PC-9 (cell line): ENCODE measurements at regions not wholly inside any gene's neighbourhood (a gene's known extent, or its start where the extent isn't known, plus 50 kb on each side); places are given as distances from the start of the nearest gene placed in this dataset.

ENCODE experiments used
- BruUV-seq: library from RNA; stranded (reverse); fragments of 400-500 nt; replicated peaks from 2 replicates; lab custom pipeline; 2021; lab: Mats Ljungman, UMichigan
- CTCF ChIA-PET: fragments of 300-600 bp; sonication (Branson Sonifier 250); formaldehyde crosslinking; loops from one replicate; lab custom pipeline; 2022; ENCODE audit warnings: antibody characterized with exemption; lab: Charles Lee
- POLR2A ChIA-PET: fragments of 300-600 bp; sonication (Branson Sonifier 250); formaldehyde crosslinking; loops from one replicate; lab custom pipeline; 2022; ENCODE audit warnings: antibody characterized with exemption; ENCODE audit not compliant: unreplicated experiment; lab: Charles Lee
- DNase-seq, 2 experiments: peaks; one replicate each; pipeline versions ENCODE4 v3.0.0 to v3.0.0-alpha.2; 2015 to 2022; ENCODE audit warnings: mixed read lengths in 1 of 2
- H2AFZ ChIP-seq: fragments of 200-600 bp; sonication (generic); 2 replicates; pipeline ENCODE4 v1.8.1; 2017; ENCODE audit warnings: antibody characterized with exemption
- H3F3A ChIP-seq: fragments of 200-600 bp; sonication (generic); 2 replicates; pipeline ENCODE4 v1.8.1; 2017; ENCODE audit warnings: antibody characterized with exemption, mild to moderate bottlenecking, low read depth; ENCODE audit not compliant: insufficient read depth
- H3K27ac ChIP-seq: fragments of 200-600 bp; sonication (generic); 2 replicates; pipeline ENCODE4 v1.6.1; 2016; ENCODE audit warnings: mixed run types
- H3K27me3 ChIP-seq: fragments of 200-600 bp; sonication (generic); 2 replicates; pipeline ENCODE4 v1.6.1; 2016; ENCODE audit warnings: low read depth, mixed run types; ENCODE audit not compliant: insufficient read depth
- H3K36me3 ChIP-seq: fragments of 200-600 bp; sonication (generic); 2 replicates; pipeline ENCODE4 v1.6.1; 2016; ENCODE audit warnings: low read depth, mixed run types
- H3K4me1 ChIP-seq: fragments of 200-600 bp; sonication (generic); replicated peaks from 2 replicates; pipeline ENCODE4 v1.6.1; 2016; ENCODE audit warnings: mixed run types; ENCODE audit not compliant: insufficient read depth
- H3K4me2 ChIP-seq: fragments of 200-600 bp; sonication (generic); 2 replicates; pipeline ENCODE4 v1.6.1; 2017; ENCODE audit warnings: mixed run types
- H3K4me3 ChIP-seq: fragments of 200-600 bp; sonication (generic); 2 replicates; pipeline ENCODE4 v1.6.1; 2016; ENCODE audit warnings: mixed run types
- H3K79me2 ChIP-seq: fragments of 200-600 bp; sonication (generic); 2 replicates; pipeline ENCODE4 v1.6.1; 2017; ENCODE audit warnings: low read depth, mixed run types
- H3K9me2 ChIP-seq: fragments of 200-600 bp; sonication (generic); 2 replicates; pipeline ENCODE4 v1.8.1; 2017; ENCODE audit warnings: mild to moderate bottlenecking; ENCODE audit not compliant: insufficient read depth
- H3K9me3 ChIP-seq: fragments of 200-600 bp; sonication (generic); 2 replicates; pipeline ENCODE4 v1.8.1; 2016; ENCODE audit warnings: low read depth; ENCODE audit not compliant: insufficient read depth
- H4K20me1 ChIP-seq: fragments of 200-600 bp; sonication (generic); 2 replicates; pipeline ENCODE4 v1.8.1; 2017; ENCODE audit not compliant: insufficient read depth
- CTCF ChIP-seq: fragments of 200-600 bp; sonication (generic); conservative IDR thresholded peaks from 2 replicates; pipeline ENCODE4 v1.6.1; 2017; ENCODE audit warnings: mixed run types, antibody characterized with exemption, mild to moderate bottlenecking, moderate library complexity
- EZH2 ChIP-seq: fragments of 200-600 bp; sonication (generic); IDR thresholded peaks from 2 replicates; pipeline ENCODE4 v1.8.0; 2017; ENCODE audit warnings: antibody characterized with exemption, low read depth
- intact Hi-C: fragments of 100-400 bp; cut with micrococcal nuclease; formaldehyde crosslinking; loops from one replicate; pipeline ENCODE4 v1.10.0; 2022; ENCODE audit not compliant: unreplicated experiment

- no peak for TF ChIP-seq EZH2
- no peak for TF ChIP-seq CTCF
- Histone ChIP-seq H2AFZ (no peak overlapping the region), H3K36me3 (no peaks in the 10 kb centered on the region), H3K79me2 (no peaks in the 10 kb centered on the region), H3K4me2 (no peak overlapping the region), H3F3A (no peaks in the 10 kb centered on the region), H3K9me3 (no peaks in the 10 kb centered on the region), H3K27me3 (no peaks in the 10 kb centered on the region), H3K4me3 (no peak overlapping the region), H3K4me1 (no peaks in the 10 kb centered on the region), H3K27ac (no peak overlapping the region), H4K20me1 (no peaks in the 10 kb centered on the region), H3K9me2 (no peaks in the 10 kb centered on the region)
- no TSS peak for BruUV-seq
- intact Hi-C loops = no loop called here
- POLR2A ChIA-PET = no interaction called here
- CTCF ChIA-PET = no interaction called here
- DNase-seq = no peak
Measured at GRCh38 chrX:578531-578930, 52.1 kb upstream of the SHOX start.

- no peak for DNase-seq
- CTCF ChIA-PET = no interaction called here
- H3K4me1 ChIP-seq = no peaks in the 10 kb centered on the region
- no peaks in the 10 kb centered on the region for H3K36me3 ChIP-seq
- H3K27me3 ChIP-seq = 0 out of 2 replicates have a peak, but pooled peaks cover under 1% of the 10 kb centered on the region
- TF ChIP-seq CTCF = no peak
- TF ChIP-seq EZH2 = no peak
- intact Hi-C loops = no loop called here
- BruUV-seq = no TSS peak
- H4K20me1 ChIP-seq = no peaks in the 10 kb centered on the region
- H3K4me2 ChIP-seq = no peak overlapping the region
- no peaks in the 10 kb centered on the region for H3K9me2 ChIP-seq
- no peaks in the 10 kb centered on the region for H3F3A ChIP-seq
- no peak overlapping the region for H2AFZ ChIP-seq
- H3K79me2 ChIP-seq = no peaks in the 10 kb centered on the region
- no peaks in the 10 kb centered on the region for H3K9me3 ChIP-seq
- POLR2A ChIA-PET = no interaction called here
- no peak overlapping the region for H3K27ac ChIP-seq
- H3K4me3 ChIP-seq = no peak overlapping the region
Measured at GRCh38 chrX:580030-580429, 50.6 kb upstream of the SHOX start.
